SK-N-SH (cell line): ENCODE measurements at regions not wholly inside any gene's neighbourhood (a gene's known extent, or its start where the extent isn't known, plus 50 kb on each side); places are given as distances from the start of the nearest gene placed in this dataset.

ENCODE experiments used
- CTCF ChIA-PET: fragments of 300-600, 350-600 bp; formaldehyde crosslinking; extraction: SDS; loops from one replicate; lab custom pipeline; 2021; lab: Yijun Ruan, JAX
- POLR2A ChIA-PET: fragments of 350-600 bp; sonication (Branson Sonifier 250); formaldehyde crosslinking; extraction: SDS; loops from one replicate; lab custom pipeline; 2020; ENCODE audit warnings: antibody characterized with exemption, inconsistent platforms; lab: Yijun Ruan, JAX
- DNase-seq: peaks from one replicate; pipeline ENCODE4 v3.0.0; 2012
- H2AFZ ChIP-seq: fragments of 200-600 bp; sonication (generic); 2 replicates; pipeline ENCODE4 v1.8.1; 2016; ENCODE audit warnings: antibody characterized with exemption, mild to moderate bottlenecking, low read depth
- H3F3A ChIP-seq: fragments of 200-600 bp; sonication (generic); replicated peaks from 2 replicates; pipeline ENCODE3; 2016; ENCODE audit warnings: antibody characterized with exemption, mild to moderate bottlenecking; ENCODE audit not compliant: insufficient read depth
- H3K27ac ChIP-seq, 2 experiments: fragments of 200-500 bp in 1 of 2; fragments of 200-600 bp in 1 of 2; sonication (Bioruptor generic) in 1 of 2; sonication (generic), shearing (Covaris generic) in 1 of 2; 2 replicates each; pipeline versions ENCODE4 v1.5.1 to v1.6.1; 2014 to 2016; ENCODE audit warnings: low read depth in 2 of 2, inconsistent platforms in 1 of 2, low read length in 1 of 2, mild to moderate bottlenecking in 1 of 2, mixed read lengths in 1 of 2
- H3K27me3 ChIP-seq: fragments of 200-600 bp; sonication (generic), shearing (Covaris generic); 2 replicates; pipeline ENCODE4 v1.6.1; 2016; ENCODE audit warnings: mixed run types; ENCODE audit not compliant: insufficient read depth
- H3K36me3 ChIP-seq, 2 experiments: fragments of 200-500 bp in 1 of 2; fragments of 200-600 bp in 1 of 2; sonication (Bioruptor generic) in 1 of 2; sonication (generic) in 1 of 2; replicated peaks in 1 of 2; 2 replicates each; pipeline versions ENCODE3 to v1.5.1; 2014 to 2016; ENCODE audit warnings: low read length in 1 of 2, mild to moderate bottlenecking in 1 of 2; ENCODE audit not compliant: insufficient read depth in 2 of 2, control insufficient read depth in 1 of 2
- H3K4me1 ChIP-seq, 2 experiments: fragments of 200-500 bp in 1 of 2; fragments of 200-600 bp in 1 of 2; sonication (Bioruptor generic) in 1 of 2; sonication (generic), shearing (Covaris generic) in 1 of 2; 2 replicates each; pipeline versions ENCODE4 v1.5.1 to v1.6.1; 2014 to 2016; ENCODE audit warnings: low read depth in 1 of 2, low read length in 1 of 2, mixed run types in 1 of 2; ENCODE audit not compliant: insufficient read depth in 2 of 2, control insufficient read depth in 1 of 2
- H3K4me2 ChIP-seq: fragments of 200-600 bp; sonication (generic), shearing (Covaris generic); 2 replicates; pipeline ENCODE4 v1.6.1; 2017; ENCODE audit warnings: mixed run types
- H3K4me3 ChIP-seq, 2 experiments: fragments of 200-500 bp in 1 of 2; fragments of 200-600 bp in 1 of 2; sonication (Bioruptor generic) in 1 of 2; sonication (generic), shearing (Covaris generic) in 1 of 2; 2 replicates each; pipeline versions ENCODE4 v1.5.1 to v1.8.1; 2014 to 2016; ENCODE audit warnings: low read depth in 2 of 2, inconsistent platforms in 1 of 2, low read length in 1 of 2, mild to moderate bottlenecking in 1 of 2, mixed read lengths in 1 of 2, moderate library complexity in 1 of 2
- H3K79me2 ChIP-seq: fragments of 200-600 bp; sonication (generic); 2 replicates; pipeline ENCODE4 v1.8.1; 2017; ENCODE audit warnings: mild to moderate bottlenecking; ENCODE audit not compliant: insufficient read depth
- H3K9ac ChIP-seq: fragments of 200-600 bp; sonication (generic); 2 replicates; pipeline ENCODE4 v1.6.1; 2017; ENCODE audit warnings: mixed run types
- H3K9me2 ChIP-seq: fragments of 200-600 bp; sonication (generic); 2 replicates; pipeline ENCODE4 v1.6.1; 2017; ENCODE audit warnings: mixed run types
- H3K9me3 ChIP-seq: fragments of 200-600 bp; sonication (generic); 2 replicates; pipeline ENCODE4 v1.6.1; 2017; ENCODE audit warnings: mixed run types, mild to moderate bottlenecking, moderate library complexity
- H4K20me1 ChIP-seq: fragments of 200-600 bp; sonication (generic); 2 replicates; pipeline ENCODE4 v1.6.1; 2017; ENCODE audit warnings: mild to moderate bottlenecking, mixed run types; ENCODE audit not compliant: insufficient read depth
- CTCF ChIP-seq: fragments of 200-600 bp; sonication (generic); IDR thresholded peaks from 2 replicates; pipeline ENCODE4 v1.6.1; 2017; ENCODE audit warnings: antibody characterized with exemption, mild to moderate bottlenecking, moderate library complexity
- ELF1 ChIP-seq: IDR thresholded peaks from 2 replicates; pipeline ENCODE4 v1.4.0; 2012
- EP300 ChIP-seq, 2 experiments: IDR thresholded peaks; 2 replicates each; pipeline versions ENCODE4 v1.4.0 to v1.6.1; 2012; ENCODE audit warnings: borderline replicate concordance in 1 of 2, low read depth in 1 of 2, low read length in 1 of 2
- EZH2phosphoT487 ChIP-seq: fragments of 200-600 bp; sonication (generic); IDR thresholded peaks from 2 replicates; pipeline ENCODE4 v1.6.1; 2017; ENCODE audit warnings: low read depth, mixed run types, mild to moderate bottlenecking, antibody characterized with exemption, moderate library complexity, borderline replicate concordance
- FOXJ3 ChIP-seq: sonication (generic); formaldehyde crosslinking; IDR thresholded peaks from 2 replicates; pipeline ENCODE4 v1.5.1; 2020; ENCODE audit warnings: mild to moderate bottlenecking, missing genetic modification reagents
- FOXM1 ChIP-seq: IDR thresholded peaks from 2 replicates; pipeline ENCODE4 v1.4.0; 2012; ENCODE audit warnings: low read depth, mild to moderate bottlenecking
- GABPA ChIP-seq: IDR thresholded peaks from 2 replicates; pipeline ENCODE4 v1.4.0; 2012; ENCODE audit warnings: low read depth, mild to moderate bottlenecking
- GATA2 ChIP-seq: sonication (generic); formaldehyde crosslinking; IDR thresholded peaks from 2 replicates; pipeline ENCODE4 v1.5.0; 2020; ENCODE audit warnings: mild to moderate bottlenecking, missing genetic modification reagents
- IRF3 ChIP-seq: fragments of 150-350 bp; IDR thresholded peaks from 2 replicates; pipeline ENCODE4 v1.6.1; 2016; ENCODE audit warnings: mild to moderate bottlenecking, low read depth, low read length
- JUND ChIP-seq: IDR thresholded peaks from 2 replicates; pipeline ENCODE4 v1.4.0; 2012
- MXI1 ChIP-seq: IDR thresholded peaks from 2 replicates; pipeline ENCODE4 v1.6.1; 2012; ENCODE audit warnings: mild to moderate bottlenecking, low read depth, low read length, improper control_type of control experiment
- NRF1 ChIP-seq: IDR thresholded peaks from 2 replicates; pipeline ENCODE4 v1.6.1; 2012; ENCODE audit warnings: low read depth, mild to moderate bottlenecking, low read length
- PBX3 ChIP-seq: IDR thresholded peaks from 2 replicates; pipeline ENCODE4; 2012
- RCOR1 ChIP-seq: fragments of 150-350 bp; IDR thresholded peaks from 2 replicates; pipeline ENCODE4 v1.6.1; 2017; ENCODE audit warnings: antibody characterized with exemption, low read length
- RFX5 ChIP-seq: IDR thresholded peaks from 2 replicates; pipeline ENCODE4 v1.6.1; 2012; ENCODE audit warnings: mild to moderate bottlenecking, improper control_type of control experiment, low read length
- RXRA ChIP-seq: IDR thresholded peaks from 2 replicates; pipeline ENCODE4 v1.4.0; 2012; ENCODE audit warnings: low read depth, mild to moderate bottlenecking, borderline replicate concordance
- SIN3A ChIP-seq: IDR thresholded peaks from 2 replicates; pipeline ENCODE4 v1.6.1; 2012; ENCODE audit warnings: low read depth, mild to moderate bottlenecking, low read length, moderate library complexity, borderline replicate concordance
- SMC3 ChIP-seq: IDR thresholded peaks from 2 replicates; pipeline ENCODE4 v1.6.1; 2012; ENCODE audit warnings: low read depth, low read length, improper control_type of control experiment
- TAF1 ChIP-seq: IDR thresholded peaks from 2 replicates; pipeline ENCODE4 v1.6.1; 2012; ENCODE audit warnings: low read depth, mild to moderate bottlenecking, low read length, moderate library complexity, borderline replicate concordance
- TCF12 ChIP-seq: IDR thresholded peaks from 2 replicates; pipeline ENCODE4 v1.4.0; 2012
- USF1 ChIP-seq: IDR thresholded peaks from 2 replicates; pipeline ENCODE4 v1.4.0; 2012; ENCODE audit warnings: low read depth, borderline replicate concordance
- USF2 ChIP-seq: fragments of 150-350 bp; IDR thresholded peaks from 2 replicates; pipeline ENCODE4 v1.6.1; 2017; ENCODE audit warnings: antibody characterized with exemption, low read length, low read depth, borderline replicate concordance
- ZBTB33 ChIP-seq: IDR thresholded peaks from 2 replicates; pipeline ENCODE4 v1.4.0; 2012; ENCODE audit warnings: low read depth, borderline replicate concordance
- WGBS: methylation state at CpG from one replicate; pipeline ENCODE4 v1.1.6; 2017; ENCODE audit warnings: low lambda C conversion rate; 5-methylcytosine and 5-hydroxymethylcytosine counted together

- no peak for TF ChIP-seq TCF12
- no peak for TF ChIP-seq USF2
- no peak for TF ChIP-seq GABPA
- TF ChIP-seq MXI1: no peak
- TF ChIP-seq ELF1: no peak
- no peak for TF ChIP-seq RXRA
- no peak for TF ChIP-seq JUND
- no peak for TF ChIP-seq PBX3
These were observed 325.6 kb downstream of the TXNL1 start (continued) for GRCh38 chr18:56312551-56313335.

GRCh38 chr18:56309104-56309503, 329.3 kb downstream of the TXNL1 start:
- H3K9me3 ChIP-seq: no peaks in the 10 kb centered on the region
- H3K4me3 ChIP-seq: no peak overlapping the region
- no peak overlapping the region for H3K4me2 ChIP-seq
- no peaks in the 10 kb centered on the region for H3K36me3 ChIP-seq
- ChIA-PET CTCF (no interaction called here), POLR2A (no interaction called here)
- H3K9ac ChIP-seq: no peak overlapping the region
- H2AFZ ChIP-seq: no peak overlapping the region
- WGBS: 74% methylated on average over 2 of the region's 2 CpGs
- H4K20me1 ChIP-seq: no peaks in the 10 kb centered on the region
- TF ChIP-seq USF2 (no peak), EZH2phosphoT487 (no peak), SMC3 (no peak), FOXJ3 (CRISPR knock-in tag) (no peak), GATA2 (CRISPR knock-in tag) (no peak), IRF3 (no peak), FOXM1 (no peak), MXI1 (no peak), SIN3A (no peak), TAF1 (no peak), USF1 (no peak), RFX5 (no peak), GABPA (no peak), CTCF (no peak), EP300 (IDR thresholded peaks at IDR 0.05; ENCODE audit: borderline replicate concordance in 1 of 2, low read depth in 1 of 2, low read length in 1 of 2) (no peak), NRF1 (no peak), ZBTB33 (no peak), ELF1 (no peak), RCOR1 (no peak)
- H3K27me3 ChIP-seq: no peaks in the 10 kb centered on the region
- no peak overlapping the region for H3K27ac ChIP-seq
- DNase-seq: no peak
- no peaks in the 10 kb centered on the region for H3F3A ChIP-seq
- H3K9me2 ChIP-seq: no peaks in the 10 kb centered on the region
- peaks cover 0 to 2% of the 10 kb centered on the region in 2 experiments; a peak in 1 of 4 replicates for H3K4me1 ChIP-seq
- no peaks in the 10 kb centered on the region for H3K79me2 ChIP-seq
